ENCODE measurements at regions not wholly inside any gene's neighbourhood (a gene's known extent, or its start where the extent isn't known, plus 50 kb on each side); places are given as distances from the start of the nearest gene placed in this dataset.
"Not testable (repeated sequence)": the region's sequence is repeated elsewhere in the genome, so short reads cannot be mapped to it uniquely, and the experiment has no call there.

DNA sequence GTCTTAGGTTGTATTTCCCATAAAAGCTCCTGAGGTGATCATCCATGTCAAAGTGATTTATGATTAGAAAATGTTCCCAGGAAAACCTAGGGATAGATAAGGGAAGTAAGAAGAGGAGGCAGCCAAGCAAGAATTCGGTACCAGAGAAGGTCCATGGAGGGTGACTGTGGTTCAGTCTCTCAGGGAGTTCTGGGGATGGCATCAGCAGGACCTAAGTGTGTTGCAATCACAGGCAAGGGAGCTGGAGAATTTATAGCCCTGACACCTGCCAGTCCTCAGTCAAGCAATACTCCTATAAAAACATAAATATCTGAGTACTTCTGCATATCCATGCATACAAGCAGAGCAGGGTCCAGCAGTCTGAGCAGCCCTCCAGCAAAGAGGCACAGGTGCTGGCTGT, 95.6 kb upstream of the TOPAZ1 start:
- no peaks in the 10 kb centered on the region for H3K36me3 ChIP-seq
- intact Hi-C loops (cut with DNase I) = no loop called here
- H3K27ac ChIP-seq = no peak overlapping the region
- H3K4me3 ChIP-seq = no peak overlapping the region
- TF ChIP-seq POLR2A (IDR thresholded peaks at IDR 0.05) = no peak
- no peak for TF ChIP-seq CTCF (IDR thresholded peaks at IDR 0.05)
- no peak for DNase-seq
- H3K4me1 ChIP-seq = no peaks in the 10 kb centered on the region
- WGBS, 2 donors = 38 to 46% methylated on average over 1 of the region's 1 CpG
- H3K27me3 ChIP-seq = peaks cover 0 to 18% (median 0%) of the 10 kb centered on the region in 4 donors
- no peaks in the 10 kb centered on the region for H3K9me3 ChIP-seq

GRCh38 chr3:44159696-44160300, 81.9 kb upstream of the TOPAZ1 start:
- Histone ChIP-seq H3K27me3 (peaks cover 0 to 23% (median 0%) of the 10 kb centered on the region in 4 donors), H3K4me3 (no peak overlapping the region), H3K36me3 (no peaks in the 10 kb centered on the region), H3K4me1 (no peaks in the 10 kb centered on the region), H3K27ac (no peak overlapping the region), H3K9me3 (no peaks in the 10 kb centered on the region)
- intact Hi-C loops (cut with DNase I) = no loop called here
- TF ChIP-seq POLR2A (IDR thresholded peaks at IDR 0.05) = no peak
- TF ChIP-seq CTCF (IDR thresholded peaks at IDR 0.05) = no peak
- no peak for DNase-seq
- 86% methylated on average over 1 of the region's 2 CpGs; no CpG with 5 or more reads in 1 of the 2 donors for WGBS, 2 donors

DNA sequence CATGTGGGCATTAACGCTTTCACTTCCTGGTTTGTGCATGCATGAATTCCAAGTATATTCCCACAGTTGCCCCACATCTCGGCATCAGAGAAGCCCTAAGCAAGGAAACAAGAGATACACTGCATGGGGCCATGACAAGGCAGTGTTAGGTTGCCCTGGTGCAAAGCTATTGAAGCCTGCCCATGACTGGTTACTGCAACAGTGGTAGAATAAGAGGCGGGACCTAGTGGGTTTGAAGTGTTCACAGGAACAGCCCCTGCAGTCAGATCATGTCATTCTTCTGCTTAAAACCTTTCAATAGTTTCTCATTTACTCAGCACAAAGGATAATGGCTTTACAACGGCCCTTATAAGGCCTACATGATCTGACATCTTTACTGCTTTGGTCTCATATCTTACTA, 80.9 kb upstream of the TOPAZ1 start:
- Histone ChIP-seq H3K4me3 (no peak overlapping the region), H3K36me3 (no peaks in the 10 kb centered on the region), H3K4me1 (no peaks in the 10 kb centered on the region), H3K27ac (no peak overlapping the region), H3K27me3 (peaks cover 0 to 14% (median 0%) of the 10 kb centered on the region in 4 donors), H3K9me3 (no peaks in the 10 kb centered on the region)
- intact Hi-C loops (cut with DNase I) = no loop called here
- TF ChIP-seq CTCF (IDR thresholded peaks at IDR 0.05) (no peak), POLR2A (IDR thresholded peaks at IDR 0.05) (no peak)
- no peak for DNase-seq
- WGBS, 2 donors = 59 to 73% methylated on average over 4 of the region's 4 CpGs

GRCh38 chr3:44171891-44172290, 69.8 kb upstream of the TOPAZ1 start:
- Histone ChIP-seq H3K4me1 (no peaks in the 10 kb centered on the region), H3K4me3 (no peak overlapping the region), H3K36me3 (no peaks in the 10 kb centered on the region), H3K27ac (no peak overlapping the region), H3K27me3 (peaks cover 0 to 10% (median 0%) of the 10 kb centered on the region in 4 donors), H3K9me3 (no peaks in the 10 kb centered on the region)
- no peak for DNase-seq
- TF ChIP-seq POLR2A (IDR thresholded peaks at IDR 0.05) = no peak
- no peak for TF ChIP-seq CTCF (IDR thresholded peaks at IDR 0.05)
- WGBS, 2 donors = 93 to 96% methylated on average over 4 of the region's 4 CpGs
- intact Hi-C loops (cut with DNase I) = no loop called here

DNA sequence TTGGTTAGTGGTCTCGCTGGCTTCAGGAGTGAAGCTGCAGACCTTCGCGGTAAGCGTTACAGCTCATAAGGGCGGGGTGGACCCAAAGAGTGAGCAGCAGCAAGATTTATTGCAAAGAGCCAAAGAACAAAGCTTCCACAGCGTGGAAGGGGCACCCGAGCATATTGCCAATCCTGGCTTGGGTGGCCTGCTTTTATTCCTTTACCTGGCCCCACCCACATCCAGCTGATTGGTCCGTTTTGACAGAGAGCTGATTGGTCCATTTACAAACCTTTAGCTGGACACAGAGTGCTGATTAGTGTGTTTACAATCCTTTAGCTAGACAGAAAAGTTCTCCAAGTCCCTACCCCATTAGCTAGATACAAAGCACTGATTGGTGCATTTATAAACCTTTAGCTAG, 69.0 kb upstream of the TOPAZ1 start:
- intact Hi-C loops (cut with DNase I); H3K9me3 ChIP-seq; DNase-seq; H3K4me1 ChIP-seq; H3K27ac ChIP-seq; H3K36me3 ChIP-seq; H3K4me3 ChIP-seq: not testable (repeated sequence)
- peaks cover 0 to 10% (median 0%) of the 10 kb centered on the region in 4 donors for H3K27me3 ChIP-seq
- 79 to 97% methylated on average over 2 to 7 of the region's 8 CpGs for WGBS, 2 donors

DNA sequence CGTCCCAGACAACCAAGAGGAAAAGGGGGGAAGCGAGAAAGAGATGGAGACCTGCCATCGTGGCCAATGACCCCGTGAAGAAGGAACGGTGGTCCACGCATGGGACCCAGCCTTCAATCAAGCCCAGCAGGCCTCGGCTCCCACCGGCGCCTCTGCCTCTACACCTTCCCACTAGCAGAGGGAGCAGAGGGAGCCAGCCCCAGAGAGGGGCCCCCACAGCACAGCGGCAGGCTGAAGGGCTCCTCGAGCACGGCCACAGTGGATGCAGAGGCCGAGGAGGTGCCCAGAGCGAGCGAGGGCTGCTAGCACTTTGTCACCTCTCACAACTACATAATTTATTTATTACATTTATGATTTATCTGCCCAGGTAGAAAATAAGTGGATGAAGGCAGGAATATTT, 68.4 kb upstream of the TOPAZ1 start:
- intact Hi-C loops (cut with DNase I) = no loop called here
- Histone ChIP-seq H3K36me3 (no peaks in the 10 kb centered on the region), H3K4me3 (no peak overlapping the region), H3K4me1 (no peaks in the 10 kb centered on the region), H3K27ac (no peak overlapping the region), H3K9me3 (no peaks in the 10 kb centered on the region), H3K27me3 (peaks cover 0 to 10% (median 0%) of the 10 kb centered on the region in 4 donors)
- 93 to 100% methylated on average over 1 to 8 of the region's 15 CpGs for WGBS, 2 donors
- TF ChIP-seq CTCF (IDR thresholded peaks at IDR 0.05) (no peak), POLR2A (IDR thresholded peaks at IDR 0.05) (no peak)
- no peak for DNase-seq
